HepG2 (cell line): ENCODE measurements at regions not wholly inside any gene's neighbourhood (a gene's known extent, or its start where the extent isn't known, plus 50 kb on each side); places are given as distances from the start of the nearest gene placed in this dataset.

Source experiments
- ATM ChIP-seq: fragments of 450-650 bp; IDR thresholded peaks from 2 replicates; pipeline ENCODE4 v1.7.1; 2017; ENCODE audit warnings: mild to moderate bottlenecking, borderline replicate concordance
- CBX5 ChIP-seq: sonication (generic); formaldehyde crosslinking; IDR thresholded peaks from 2 replicates; pipeline ENCODE4 v1.4.0; 2020; ENCODE audit warnings: missing genetic modification reagents, borderline replicate concordance
- DPF2 ChIP-seq: sonication (generic); formaldehyde crosslinking; IDR thresholded peaks from 2 replicates; pipeline ENCODE4 v1.4.0; 2020; ENCODE audit warnings: mild to moderate bottlenecking, low read depth, missing genetic modification reagents, borderline replicate concordance
- HBP1 ChIP-seq: IDR thresholded peaks from 2 replicates; pipeline ENCODE4 v1.6.1; 2016; ENCODE audit warnings: low read depth, control low read depth
- HOXA3 ChIP-seq: sonication (generic); formaldehyde crosslinking; IDR thresholded peaks from 2 replicates; pipeline ENCODE4 v1.5.0; 2020; ENCODE audit warnings: missing genetic modification reagents
- IKZF5 ChIP-seq: IDR thresholded peaks from 2 replicates; pipeline ENCODE4 v1.6.1; 2018; ENCODE audit warnings: missing genetic modification reagents, mild to moderate bottlenecking, missing compliant biosample characterization
- JUN ChIP-seq: sonication (generic); formaldehyde crosslinking; IDR thresholded peaks from 2 replicates; pipeline ENCODE4 v1.4.0; 2020; ENCODE audit warnings: mild to moderate bottlenecking, missing genetic modification reagents
- KLF16 ChIP-seq, 2 experiments: sonication (generic) in 1 of 2; formaldehyde crosslinking in 1 of 2; IDR thresholded peaks; 2 replicates each; pipeline versions ENCODE4 v1.6.1 to v1.8.0; 2016 to 2023; ENCODE audit warnings: missing genetic modification reagents in 2 of 2, missing compliant biosample characterization in 1 of 2
- MAFK ChIP-seq, 2 experiments: IDR thresholded peaks in 1 of 2; conservative IDR thresholded peaks in 1 of 2; 2 replicates each; pipeline ENCODE4 v1.6.1; 2011; ENCODE audit warnings: improper control_type of control experiment in 2 of 2, low read length in 2 of 2
- NR2F6 ChIP-seq, 2 experiments: IDR thresholded peaks; 2 replicates each; pipeline ENCODE4 v1.6.1; 2016; ENCODE audit warnings: antibody characterized with exemption in 1 of 2, mild to moderate bottlenecking in 1 of 2
- PREB ChIP-seq: sonication (generic); formaldehyde crosslinking; IDR thresholded peaks from 2 replicates; pipeline ENCODE4 v1.4.0; 2020; ENCODE audit warnings: missing genetic modification reagents
- SAP130 ChIP-seq: IDR thresholded peaks from 2 replicates; pipeline ENCODE4 v1.6.1; 2016; ENCODE audit warnings: low read depth
- TGIF2 ChIP-seq: IDR thresholded peaks from 2 replicates; pipeline ENCODE4 v1.6.1; 2016; ENCODE audit warnings: control low read depth, missing compliant biosample characterization
- ZEB1 ChIP-seq: IDR thresholded peaks from 2 replicates; pipeline ENCODE4 v1.6.1; 2012; ENCODE audit warnings: mild to moderate bottlenecking, low read depth, inconsistent platforms; ENCODE audit not compliant: insufficient replicate concordance
- ZNF138 ChIP-seq: sonication (generic); formaldehyde crosslinking; IDR thresholded peaks from 2 replicates; pipeline ENCODE4 v1.5.0; 2020; ENCODE audit warnings: mild to moderate bottlenecking, low read depth, missing genetic modification reagents
- ZNF367 ChIP-seq: sonication (generic); formaldehyde crosslinking; IDR thresholded peaks from 2 replicates; pipeline ENCODE4 v1.4.0; 2020; ENCODE audit warnings: missing genetic modification reagents, borderline replicate concordance
- ZSCAN31 ChIP-seq: sonication (generic); formaldehyde crosslinking; IDR thresholded peaks from 2 replicates; pipeline ENCODE4 v1.5.0; 2020; ENCODE audit warnings: low read depth, mild to moderate bottlenecking, missing genetic modification reagents
- TF ChIP-seq, protein P1 (sequence below): sonication (generic); formaldehyde crosslinking; conservative IDR thresholded peaks from 2 replicates; pipeline ENCODE4 v1.4.0; 2020; ENCODE audit warnings: mild to moderate bottlenecking, missing genetic modification reagents, moderate library complexity

- no peak for TF ChIP-seq ZSCAN31
- 0 out of 4 replicates have a peak, but pooled peaks of 1 of the 2 experiments have one; percentile 71 for TF ChIP-seq KLF16 (CRISPR knock-in tag; IDR thresholded peaks at IDR 0.05)
- peak; percentile 81 for TF ChIP-seq SAP130 (CRISPR knock-in tag)
- TF ChIP-seq JUN = peak; percentile 85
- TF ChIP-seq ATM = no peak
- no peak; the same call in 1 of the 2 replicates for TF ChIP-seq NR2F6 (IDR thresholded peaks at IDR 0.05)
- peak; percentile 65 for TF ChIP-seq NR2F6 (CRISPR knock-in tag; IDR thresholded peaks at IDR 0.05)
- TF ChIP-seq TGIF2 (CRISPR knock-in tag) = peak; percentile 73
- TF ChIP-seq CBX5 (CRISPR knock-in tag) = peak; percentile 65; the same call in 1 of the 2 replicates
- no peak for TF ChIP-seq ZNF367
- no peak for TF ChIP-seq PREB (CRISPR knock-in tag)
- no peak for TF ChIP-seq ZNF138 (CRISPR knock-in tag)
- TF ChIP-seq DPF2 (CRISPR knock-in tag) = peak; percentile 46; the same call in 1 of the 2 replicates
- 0 out of 2 replicates have a peak, but pooled peaks have one; percentile 24 for TF ChIP-seq HBP1 (CRISPR knock-in tag)
- TF ChIP-seq, protein P1, sequence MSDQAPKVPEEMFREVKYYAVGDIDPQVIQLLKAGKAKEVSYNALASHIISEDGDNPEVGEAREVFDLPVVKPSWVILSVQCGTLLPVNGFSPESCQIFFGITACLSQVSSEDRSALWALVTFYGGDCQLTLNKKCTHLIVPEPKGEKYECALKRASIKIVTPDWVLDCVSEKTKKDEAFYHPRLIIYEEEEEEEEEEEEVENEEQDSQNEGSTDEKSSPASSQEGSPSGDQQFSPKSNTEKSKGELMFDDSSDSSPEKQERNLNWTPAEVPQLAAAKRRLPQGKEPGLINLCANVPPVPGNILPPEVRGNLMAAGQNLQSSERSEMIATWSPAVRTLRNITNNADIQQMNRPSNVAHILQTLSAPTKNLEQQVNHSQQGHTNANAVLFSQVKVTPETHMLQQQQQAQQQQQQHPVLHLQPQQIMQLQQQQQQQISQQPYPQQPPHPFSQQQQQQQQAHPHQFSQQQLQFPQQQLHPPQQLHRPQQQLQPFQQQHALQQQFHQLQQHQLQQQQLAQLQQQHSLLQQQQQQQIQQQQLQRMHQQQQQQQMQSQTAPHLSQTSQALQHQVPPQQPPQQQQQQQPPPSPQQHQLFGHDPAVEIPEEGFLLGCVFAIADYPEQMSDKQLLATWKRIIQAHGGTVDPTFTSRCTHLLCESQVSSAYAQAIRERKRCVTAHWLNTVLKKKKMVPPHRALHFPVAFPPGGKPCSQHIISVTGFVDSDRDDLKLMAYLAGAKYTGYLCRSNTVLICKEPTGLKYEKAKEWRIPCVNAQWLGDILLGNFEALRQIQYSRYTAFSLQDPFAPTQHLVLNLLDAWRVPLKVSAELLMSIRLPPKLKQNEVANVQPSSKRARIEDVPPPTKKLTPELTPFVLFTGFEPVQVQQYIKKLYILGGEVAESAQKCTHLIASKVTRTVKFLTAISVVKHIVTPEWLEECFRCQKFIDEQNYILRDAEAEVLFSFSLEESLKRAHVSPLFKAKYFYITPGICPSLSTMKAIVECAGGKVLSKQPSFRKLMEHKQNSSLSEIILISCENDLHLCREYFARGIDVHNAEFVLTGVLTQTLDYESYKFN = peak; percentile 92
- TF ChIP-seq ZEB1 = no peak
- peak in 1 of 2 experiments; percentile 52; a peak in 2 of 4 replicates for TF ChIP-seq MAFK (conservative IDR thresholded peaks at IDR 0.05 in 1 of 2, IDR thresholded peaks at IDR 0.05 in 1 of 2; ENCODE audit: low read length in 2 of 2)
- peak; percentile 79 for TF ChIP-seq HOXA3 (CRISPR knock-in tag)
- peak; percentile 76 for TF ChIP-seq IKZF5
Measured at GRCh38 chr7:32670110-32671025, 175.1 kb downstream of the AVL9 start (continued).
